H9 (cell line): ENCODE measurements at regions not wholly inside any gene's neighbourhood (a gene's known extent, or its start where the extent isn't known, plus 50 kb on each side); places are given as distances from the start of the nearest gene placed in this dataset.

Source experiments
- DNase-seq: peaks from one replicate; pipeline ENCODE4 v3.0.0-alpha.2; 2017
- H2AFZ ChIP-seq: one replicate; pipeline ENCODE4 v1.6.1; 2013; ENCODE audit warnings: mild to moderate bottlenecking, low read length, control low read depth, moderate library complexity
- H2AK5ac ChIP-seq: 2 replicates; pipeline ENCODE4 v1.6.1; 2013; ENCODE audit warnings: low read length, control low read depth, mixed read lengths; ENCODE audit not compliant: insufficient read length
- H2BK120ac ChIP-seq: one replicate; pipeline ENCODE4 v1.6.1; 2013; ENCODE audit warnings: low read depth, mild to moderate bottlenecking, low read length, control low read depth, inconsistent platforms; ENCODE audit not compliant: poor library complexity, severe bottlenecking
- H2BK12ac ChIP-seq: 2 replicates; pipeline ENCODE4 v1.6.1; 2013; ENCODE audit warnings: low read length, control low read depth, mixed read lengths, low read depth; ENCODE audit not compliant: insufficient read length
- H2BK15ac ChIP-seq: 2 replicates; pipeline ENCODE4 v1.6.1; 2013; ENCODE audit warnings: low read depth, low read length, control low read depth
- H2BK20ac ChIP-seq: one replicate; pipeline ENCODE4 v1.6.1; 2013; ENCODE audit warnings: low read depth, mild to moderate bottlenecking, low read length, control low read depth, inconsistent platforms; ENCODE audit not compliant: poor library complexity, severe bottlenecking
- H2BK5ac ChIP-seq: 2 replicates; pipeline ENCODE4 v1.6.1; 2013; ENCODE audit warnings: low read length, control low read depth, mixed read lengths; ENCODE audit not compliant: insufficient read length
- H3K14ac ChIP-seq: 2 replicates; pipeline ENCODE4 v1.6.1; 2013; ENCODE audit warnings: low read length, control low read depth; ENCODE audit not compliant: insufficient read depth
- H3K18ac ChIP-seq: 2 replicates; pipeline ENCODE4 v1.6.1; 2013; ENCODE audit warnings: low read depth, mild to moderate bottlenecking, mixed read lengths, low read length, control low read depth; ENCODE audit not compliant: insufficient read length
- H3K23ac ChIP-seq: 2 replicates; pipeline ENCODE4 v1.6.1; 2013; ENCODE audit warnings: low read length, control low read depth, mixed read lengths, low read depth; ENCODE audit not compliant: insufficient read length
- H3K23me2 ChIP-seq: 2 replicates; pipeline ENCODE4 v1.6.1; 2013; ENCODE audit warnings: low read depth, mild to moderate bottlenecking, mixed read lengths, low read length, control low read depth; ENCODE audit not compliant: insufficient read length, poor library complexity, severe bottlenecking
- H3K27ac ChIP-seq: 2 replicates; pipeline ENCODE4 v1.5.1; 2013; ENCODE audit warnings: low read length, control low read depth, mixed read lengths, low read depth; ENCODE audit not compliant: insufficient read length
- H3K27me3 ChIP-seq: 2 replicates; pipeline ENCODE4 v1.6.1; 2013; ENCODE audit warnings: low read length, control low read depth, inconsistent platforms; ENCODE audit not compliant: insufficient read depth
- H3K4ac ChIP-seq: 2 replicates; pipeline ENCODE4 v1.6.1; 2013; ENCODE audit warnings: low read depth, mild to moderate bottlenecking, control low read depth, inconsistent platforms, low read length, moderate library complexity
- H3K4me1 ChIP-seq: 2 replicates; pipeline ENCODE4 v1.6.1; 2013; ENCODE audit warnings: low read length, control low read depth, inconsistent platforms; ENCODE audit not compliant: insufficient read depth
- H3K4me2 ChIP-seq: 2 replicates; pipeline ENCODE4 v1.6.1; 2013; ENCODE audit warnings: low read length, control low read depth, mixed read lengths; ENCODE audit not compliant: insufficient read length, insufficient read depth
- H3K56ac ChIP-seq: 2 replicates; pipeline ENCODE4 v1.6.1; 2013; ENCODE audit warnings: low read depth, mild to moderate bottlenecking, mixed read lengths, low read length, control low read depth; ENCODE audit not compliant: insufficient read length
- H3K79me1 ChIP-seq: 2 replicates; pipeline ENCODE4 v1.6.1; 2013; ENCODE audit warnings: low read depth, mild to moderate bottlenecking, moderate library complexity, low read length, control low read depth, inconsistent platforms; ENCODE audit not compliant: insufficient read depth, poor library complexity, severe bottlenecking
- H3K79me2 ChIP-seq: 2 replicates; pipeline ENCODE4 v1.6.1; 2013; ENCODE audit warnings: low read length, control low read depth, inconsistent platforms; ENCODE audit not compliant: insufficient read depth
- H3K9ac ChIP-seq: 2 replicates; pipeline ENCODE4 v1.6.1; 2013; ENCODE audit warnings: low read length, control low read depth, mixed read lengths; ENCODE audit not compliant: insufficient read length; ENCODE audit errors: extremely low read depth
- H3K9me3 ChIP-seq: one replicate; pipeline ENCODE4 v1.6.1; 2013; ENCODE audit warnings: low read depth, low read length, inconsistent platforms; ENCODE audit not compliant: control insufficient read depth
- H3T11ph ChIP-seq: one replicate; pipeline ENCODE4 v1.6.1; 2013; ENCODE audit warnings: mild to moderate bottlenecking, low read length, control low read depth, inconsistent platforms
- H4K20me1 ChIP-seq: one replicate; pipeline ENCODE4 v1.6.1; 2013; ENCODE audit not compliant: control insufficient read depth, insufficient read length, insufficient read depth
- H4K5ac ChIP-seq: 2 replicates; pipeline ENCODE4 v1.6.1; 2013; ENCODE audit warnings: low read depth, mild to moderate bottlenecking, mixed read lengths, low read length, control low read depth; ENCODE audit not compliant: insufficient read length
- H4K8ac ChIP-seq: replicated peaks from 2 replicates; pipeline ENCODE4 v1.6.1; 2013; ENCODE audit warnings: low read length, control low read depth, mixed read lengths, low read depth; ENCODE audit not compliant: insufficient read length
- H4K91ac ChIP-seq: 2 replicates; pipeline ENCODE4 v1.6.1; 2013; ENCODE audit warnings: low read depth, mild to moderate bottlenecking, moderate library complexity, mixed read lengths, low read length, control low read depth; ENCODE audit not compliant: insufficient read length
- H3K27ac Mint-ChIP-seq, 3 experiments: 2 replicates in 2 of 3; 3 replicates in 1 of 3; pipeline ENCODE4 v1.8.0; 2020 to 2021; ENCODE audit warnings: mixed read lengths in 3 of 3, mild to moderate bottlenecking in 1 of 3, moderate library complexity in 1 of 3
- H3K27me3 Mint-ChIP-seq: 2 replicates; pipeline ENCODE4 v1.8.0; 2021; ENCODE audit warnings: low read depth, mild to moderate bottlenecking, moderate library complexity, mixed read lengths
- H3K36me3 Mint-ChIP-seq, 3 experiments: 2 replicates in 2 of 3; 3 replicates in 1 of 3; pipeline ENCODE4 v1.8.0; 2020 to 2021; ENCODE audit warnings: low read depth in 3 of 3, mixed read lengths in 3 of 3; ENCODE audit not compliant: insufficient read depth in 1 of 3
- H3K4me1 Mint-ChIP-seq, 2 experiments: 2 replicates each; pipeline ENCODE4 v1.8.0; 2020; ENCODE audit warnings: mixed read lengths in 2 of 2
- H3K4me3 Mint-ChIP-seq, 2 experiments: 2 replicates in 1 of 2; 3 replicates in 1 of 2; pipeline ENCODE4 v1.8.0; 2020 to 2021; ENCODE audit warnings: mild to moderate bottlenecking in 2 of 2, mixed read lengths in 2 of 2, moderate library complexity in 1 of 2
- H3K9me3 Mint-ChIP-seq, 2 experiments: 2 replicates in 1 of 2; 3 replicates in 1 of 2; pipeline ENCODE4 v1.8.0; 2020; ENCODE audit warnings: mild to moderate bottlenecking in 2 of 2, mixed read lengths in 2 of 2, moderate library complexity in 1 of 2
- WGBS: extraction: QIAGEN DNeasy Blood & Tissue Kit; methylation state at CpG from one replicate; pipeline ENCODE4 v1.1.7; 2013; ENCODE audit warnings: missing lambda C conversion rate, low lambda C conversion rate, mixed read lengths; ENCODE audit not compliant: insufficient read length; ENCODE audit errors: extremely low coverage; 5-methylcytosine and 5-hydroxymethylcytosine counted together
- TF ChIP-seq, protein P1 (sequence below): fragments of 200-600 bp; sonication (generic); conservative IDR thresholded peaks from 3 replicates; pipeline ENCODE4 v1.8.0; 2021; ENCODE audit warnings: antibody characterized with exemption, mild to moderate bottlenecking

DNA sequence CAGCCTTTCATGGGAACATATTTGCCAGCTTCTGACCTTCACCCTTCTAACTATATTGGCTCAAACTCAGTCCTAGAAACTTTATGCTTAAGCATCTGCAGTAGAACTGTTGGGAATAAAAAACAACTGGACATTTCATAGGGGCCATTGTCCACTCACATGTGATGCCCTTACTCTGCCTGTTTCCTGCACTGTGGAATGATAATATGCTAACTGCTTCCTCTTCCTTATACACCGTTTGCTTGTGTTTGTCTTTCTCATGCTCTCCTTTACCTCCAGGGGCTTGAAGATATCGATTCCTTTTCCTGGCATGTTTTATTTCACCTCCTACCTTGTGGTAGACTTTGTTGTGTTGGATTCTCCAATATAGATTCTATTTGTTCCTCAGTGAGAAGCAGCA is 333.0 kb upstream of the DDI1 start:
- Histone ChIP-seq H3K23me2 (no peaks in the 10 kb centered on the region), H3T11ph (no peak overlapping the region), H3K27me3 (no peaks in the 10 kb centered on the region), H3K27ac (no peak overlapping the region), H3K4me1 (peaks cover 2% of the 10 kb centered on the region; the same call in 1 of the 2 replicates), H2BK120ac (no peak overlapping the region), H3K4ac (no peak overlapping the region), H3K79me1 (no peaks in the 10 kb centered on the region), H2BK15ac (no peak overlapping the region), H3K9ac (no peak overlapping the region), H4K20me1 (no peaks in the 10 kb centered on the region), H3K14ac (no peak overlapping the region), H3K9me3 (no peaks in the 10 kb centered on the region), H2AFZ (no peak overlapping the region), H2BK20ac (no peak overlapping the region), H3K56ac (no peak overlapping the region), H3K18ac (no peak overlapping the region), H2BK5ac (no peak overlapping the region), H3K4me2 (no peak overlapping the region), H4K8ac (no peak overlapping the region), H2AK5ac (no peak overlapping the region), H3K79me2 (no peaks in the 10 kb centered on the region), H2BK12ac (no peak overlapping the region), H4K5ac (no peak overlapping the region), H3K23ac (no peak overlapping the region), H4K91ac (no peak overlapping the region)
- TF ChIP-seq, protein P1, sequence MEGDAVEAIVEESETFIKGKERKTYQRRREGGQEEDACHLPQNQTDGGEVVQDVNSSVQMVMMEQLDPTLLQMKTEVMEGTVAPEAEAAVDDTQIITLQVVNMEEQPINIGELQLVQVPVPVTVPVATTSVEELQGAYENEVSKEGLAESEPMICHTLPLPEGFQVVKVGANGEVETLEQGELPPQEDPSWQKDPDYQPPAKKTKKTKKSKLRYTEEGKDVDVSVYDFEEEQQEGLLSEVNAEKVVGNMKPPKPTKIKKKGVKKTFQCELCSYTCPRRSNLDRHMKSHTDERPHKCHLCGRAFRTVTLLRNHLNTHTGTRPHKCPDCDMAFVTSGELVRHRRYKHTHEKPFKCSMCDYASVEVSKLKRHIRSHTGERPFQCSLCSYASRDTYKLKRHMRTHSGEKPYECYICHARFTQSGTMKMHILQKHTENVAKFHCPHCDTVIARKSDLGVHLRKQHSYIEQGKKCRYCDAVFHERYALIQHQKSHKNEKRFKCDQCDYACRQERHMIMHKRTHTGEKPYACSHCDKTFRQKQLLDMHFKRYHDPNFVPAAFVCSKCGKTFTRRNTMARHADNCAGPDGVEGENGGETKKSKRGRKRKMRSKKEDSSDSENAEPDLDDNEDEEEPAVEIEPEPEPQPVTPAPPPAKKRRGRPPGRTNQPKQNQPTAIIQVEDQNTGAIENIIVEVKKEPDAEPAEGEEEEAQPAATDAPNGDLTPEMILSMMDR, result no peak
- no peaks in the 10 kb centered on the region for H3K9me3 Mint-ChIP-seq
- H3K27ac Mint-ChIP-seq, result no peak overlapping the region
- WGBS, result no CpG with 5 or more reads among the region's 2 CpGs
- DNase-seq, result no peak
- H3K27me3 Mint-ChIP-seq, result no peaks in the 10 kb centered on the region
- no peaks in the 10 kb centered on the region for H3K36me3 Mint-ChIP-seq
- H3K4me1 Mint-ChIP-seq, result no peaks in the 10 kb centered on the region; a peak in 2 of 4 replicates
- no peak overlapping the region for H3K4me3 Mint-ChIP-seq
